ENCODE measurements at regions not wholly inside any gene's neighbourhood (a gene's known extent, or its start where the extent isn't known, plus 50 kb on each side); places are given as distances from the start of the nearest gene placed in this dataset.
A peak's percentile ranks its signal among the peaks of the same experiment; 100 is the strongest.

- Histone ChIP-seq H3K27me3 (ENCODE audit: low read length) (no peaks in the 10 kb centered on the region), H3K4me3 (ENCODE audit: low read length) (no peak overlapping the region), H3K4me2 (ENCODE audit: low read length) (0 out of 2 replicates have a peak overlapping the region, but pooled peaks have one; percentile 13), H3K79me2 (ENCODE audit: low read length) (no peaks in the 10 kb centered on the region), H4K20me1 (ENCODE audit: low read length) (no peaks in the 10 kb centered on the region), H2AFZ (ENCODE audit: low read length) (no peak overlapping the region), H3K36me3 (ENCODE audit: low read depth, low read length) (no peaks in the 10 kb centered on the region), H3K9me3 (ENCODE audit: low read length) (no peaks in the 10 kb centered on the region), H3K27ac (ENCODE audit: low read length) (no peak overlapping the region), H3K4me1 (ENCODE audit: insufficient read depth, low read length) (peaks cover 10% of the 10 kb centered on the region), H3K9me2 (replicated peaks; ENCODE audit: low read length) (no peaks in the 10 kb centered on the region), H3K9ac (ENCODE audit: low read length) (no peak overlapping the region), H3F3A (ENCODE audit: low read length, unreplicated experiment) (no peaks in the 10 kb centered on the region)
- CTCF ChIA-PET = no interaction called here
- POLR2A ChIA-PET (ENCODE audit: unreplicated experiment) = no interaction called here
- intact Hi-C loops (cut with micrococcal nuclease) = no loop called here
- DNase-seq (peak; percentile 41), ATAC-seq (no peak)
- no TSS peak for BruUV-seq (replicated peaks)
- no peak for TF ChIP-seq CTCF (conservative IDR thresholded peaks at IDR 0.05; ENCODE audit: low read depth, low read length)
- TF ChIP-seq EZH2 (IDR thresholded peaks at IDR 0.05; ENCODE audit: low read length, unreplicated experiment) = no peak
- no peak for TF ChIP-seq EZH2phosphoT487 (IDR thresholded peaks at IDR 0.05; ENCODE audit: borderline replicate concordance, low read length)
These were observed 115.6 kb upstream of the PKP2 start for GRCh38 chr12:33012226-33012625.

GRCh38 chr12:33006106-33006505 is 109.5 kb upstream of the PKP2 start:
- no peak for TF ChIP-seq EZH2 (IDR thresholded peaks at IDR 0.05; ENCODE audit: low read length, unreplicated experiment)
- TF ChIP-seq CTCF (conservative IDR thresholded peaks at IDR 0.05; ENCODE audit: low read depth, low read length) = no peak
- TF ChIP-seq EZH2phosphoT487 (IDR thresholded peaks at IDR 0.05; ENCODE audit: borderline replicate concordance, low read length) = no peak
- no peak overlapping the region for H2AFZ ChIP-seq (ENCODE audit: low read length)
- H3K79me2 ChIP-seq (ENCODE audit: low read length) = no peaks in the 10 kb centered on the region
- no peaks in the 10 kb centered on the region for H3K9me2 ChIP-seq (replicated peaks; ENCODE audit: low read length)
- no TSS peak for BruUV-seq (replicated peaks)
- no peaks in the 10 kb centered on the region for H3F3A ChIP-seq (ENCODE audit: low read length, unreplicated experiment)
- no peaks in the 10 kb centered on the region for H3K36me3 ChIP-seq (ENCODE audit: low read depth, low read length)
- ATAC-seq = no peak
- no peaks in the 10 kb centered on the region for H4K20me1 ChIP-seq (ENCODE audit: low read length)
- H3K9ac ChIP-seq (ENCODE audit: low read length) = no peak overlapping the region
- no peak overlapping the region for H3K4me3 ChIP-seq (ENCODE audit: low read length)
- ChIA-PET POLR2A (ENCODE audit: unreplicated experiment) (no interaction called here), CTCF (no interaction called here)
- no peaks in the 10 kb centered on the region for H3K9me3 ChIP-seq (ENCODE audit: low read length)
- DNase-seq = no peak
- intact Hi-C loops (cut with micrococcal nuclease) = no loop called here
- H3K27me3 ChIP-seq (ENCODE audit: low read length) = no peaks in the 10 kb centered on the region
- no peak overlapping the region for H3K4me2 ChIP-seq (ENCODE audit: low read length)
- H3K27ac ChIP-seq (ENCODE audit: low read length) = no peak overlapping the region
- H3K4me1 ChIP-seq (ENCODE audit: insufficient read depth, low read length) = no peaks in the 10 kb centered on the region

GRCh38 chr12:33000016-33000415 is 103.4 kb upstream of the PKP2 start:
- ChIA-PET CTCF (no interaction called here), POLR2A (ENCODE audit: unreplicated experiment) (no interaction called here)
- H3F3A ChIP-seq (ENCODE audit: low read length, unreplicated experiment) = no peaks in the 10 kb centered on the region
- intact Hi-C loops (cut with micrococcal nuclease) = no loop called here
- DNase-seq = no peak
- H3K9me2 ChIP-seq (replicated peaks; ENCODE audit: low read length) = no peaks in the 10 kb centered on the region
- no peaks in the 10 kb centered on the region for H3K9me3 ChIP-seq (ENCODE audit: low read length)
- 0 out of 2 replicates have a peak, but pooled peaks cover 4% of the 10 kb centered on the region for H3K4me1 ChIP-seq (ENCODE audit: insufficient read depth, low read length)
- no peak overlapping the region for H2AFZ ChIP-seq (ENCODE audit: low read length)
- no peaks in the 10 kb centered on the region for H3K27me3 ChIP-seq (ENCODE audit: low read length)
- H3K4me3 ChIP-seq (ENCODE audit: low read length) = no peak overlapping the region
- H3K9ac ChIP-seq (ENCODE audit: low read length) = no peak overlapping the region
- H3K27ac ChIP-seq (ENCODE audit: low read length) = no peak overlapping the region
- H3K79me2 ChIP-seq (ENCODE audit: low read length) = no peaks in the 10 kb centered on the region
- no TSS peak for BruUV-seq (replicated peaks)
- H4K20me1 ChIP-seq (ENCODE audit: low read length) = no peaks in the 10 kb centered on the region
- H3K4me2 ChIP-seq (ENCODE audit: low read length) = no peak overlapping the region
- TF ChIP-seq CTCF (conservative IDR thresholded peaks at IDR 0.05; ENCODE audit: low read depth, low read length) = no peak
- TF ChIP-seq EZH2phosphoT487 (IDR thresholded peaks at IDR 0.05; ENCODE audit: borderline replicate concordance, low read length) = no peak
- no peak for TF ChIP-seq EZH2 (IDR thresholded peaks at IDR 0.05; ENCODE audit: low read length, unreplicated experiment)
- ATAC-seq = no peak
- H3K36me3 ChIP-seq (ENCODE audit: low read depth, low read length) = no peaks in the 10 kb centered on the region

Data from PC-3 (cell line).